ENCODE measurements at regions not wholly inside any gene's neighbourhood (a gene's known extent, or its start where the extent isn't known, plus 50 kb on each side); places are given as distances from the start of the nearest gene placed in this dataset.

DNA sequence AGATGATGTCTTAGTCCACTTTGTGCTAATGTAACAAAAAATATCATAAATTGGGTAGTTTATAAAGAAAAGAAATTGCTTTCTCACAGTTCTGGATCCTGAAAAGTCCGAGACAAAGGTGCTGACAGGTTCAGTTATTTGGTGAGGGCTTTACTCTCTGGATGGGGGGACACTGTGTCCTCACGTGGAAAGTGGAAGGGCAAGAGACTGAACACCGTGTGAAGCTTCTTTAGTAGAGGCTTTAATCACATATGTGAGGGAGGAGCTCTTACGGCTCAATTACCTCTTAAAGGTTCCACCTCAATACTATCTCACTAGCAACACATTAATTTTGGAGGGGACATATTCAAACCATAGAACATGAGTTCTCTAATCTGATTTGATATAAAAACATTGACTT lies 204.3 kb downstream of the FSIP2 start:
- ATAC-seq (ENCODE audit: low read depth) (no peak), DNase-seq (no peak)
- ChIA-PET POLR2A (no interaction called here), CTCF (no interaction called here)
- H3K27me3 Mint-ChIP-seq = no peaks in the 10 kb centered on the region
- intact Hi-C loops (cut with micrococcal nuclease) = no loop called here
- H3K9me3 Mint-ChIP-seq = peaks cover 15% of the 10 kb centered on the region
- H3K4me3 Mint-ChIP-seq = no peak overlapping the region
- TF ChIP-seq, protein P1, sequence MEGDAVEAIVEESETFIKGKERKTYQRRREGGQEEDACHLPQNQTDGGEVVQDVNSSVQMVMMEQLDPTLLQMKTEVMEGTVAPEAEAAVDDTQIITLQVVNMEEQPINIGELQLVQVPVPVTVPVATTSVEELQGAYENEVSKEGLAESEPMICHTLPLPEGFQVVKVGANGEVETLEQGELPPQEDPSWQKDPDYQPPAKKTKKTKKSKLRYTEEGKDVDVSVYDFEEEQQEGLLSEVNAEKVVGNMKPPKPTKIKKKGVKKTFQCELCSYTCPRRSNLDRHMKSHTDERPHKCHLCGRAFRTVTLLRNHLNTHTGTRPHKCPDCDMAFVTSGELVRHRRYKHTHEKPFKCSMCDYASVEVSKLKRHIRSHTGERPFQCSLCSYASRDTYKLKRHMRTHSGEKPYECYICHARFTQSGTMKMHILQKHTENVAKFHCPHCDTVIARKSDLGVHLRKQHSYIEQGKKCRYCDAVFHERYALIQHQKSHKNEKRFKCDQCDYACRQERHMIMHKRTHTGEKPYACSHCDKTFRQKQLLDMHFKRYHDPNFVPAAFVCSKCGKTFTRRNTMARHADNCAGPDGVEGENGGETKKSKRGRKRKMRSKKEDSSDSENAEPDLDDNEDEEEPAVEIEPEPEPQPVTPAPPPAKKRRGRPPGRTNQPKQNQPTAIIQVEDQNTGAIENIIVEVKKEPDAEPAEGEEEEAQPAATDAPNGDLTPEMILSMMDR (IDR thresholded peaks at IDR 0.05) = no peak
- peaks cover 23% of the 10 kb centered on the region for H3K36me3 Mint-ChIP-seq (ENCODE audit: low read depth)
- no peak overlapping the region for H3K27ac Mint-ChIP-seq
- H3K4me1 Mint-ChIP-seq = no peaks in the 10 kb centered on the region

- Mint-ChIP-seq H3K4me3 (no peak overlapping the region), H3K27ac (no peak overlapping the region), H3K27me3 (no peaks in the 10 kb centered on the region), H3K4me1 (no peaks in the 10 kb centered on the region), H3K36me3 (ENCODE audit: low read depth) (peaks cover 24% of the 10 kb centered on the region), H3K9me3 (peaks cover 11% of the 10 kb centered on the region)
- ATAC-seq (ENCODE audit: low read depth) (no peak), DNase-seq (no peak)
- TF ChIP-seq, protein P1 (IDR thresholded peaks at IDR 0.05) = no peak
- intact Hi-C loops (cut with micrococcal nuclease) = no loop called here
- CTCF ChIA-PET = no interaction called here
- POLR2A ChIA-PET = no interaction called here
Observed at GRCh38 chr2:185947722-185948121, 209.1 kb downstream of the FSIP2 start.

DNA sequence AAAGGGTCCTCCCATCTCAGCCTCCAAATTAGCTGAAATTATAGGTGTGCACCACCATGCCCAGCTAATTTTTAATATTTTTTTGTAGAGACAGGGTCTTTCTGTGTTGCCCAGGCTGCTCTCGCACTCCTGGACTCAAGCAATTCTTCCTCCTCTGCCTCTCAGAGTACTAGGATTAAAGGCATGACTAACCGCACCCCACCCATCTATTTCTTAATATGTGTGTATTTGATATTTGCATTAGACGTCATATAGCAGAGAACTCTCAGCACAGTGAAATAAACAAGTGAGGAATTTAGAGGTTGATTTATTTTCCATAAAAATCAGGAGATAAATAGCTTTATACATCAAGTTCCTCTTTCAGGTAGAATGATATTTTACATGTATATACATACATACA lies 213.5 kb downstream of the FSIP2 start:
- no peaks in the 10 kb centered on the region for H3K4me1 Mint-ChIP-seq
- H3K27ac Mint-ChIP-seq = no peak overlapping the region
- TF ChIP-seq, protein P1 (IDR thresholded peaks at IDR 0.05) = no peak
- H3K27me3 Mint-ChIP-seq = no peaks in the 10 kb centered on the region
- no peak overlapping the region for H3K4me3 Mint-ChIP-seq
- peaks cover 4% of the 10 kb centered on the region for H3K36me3 Mint-ChIP-seq (ENCODE audit: low read depth)
- ATAC-seq (ENCODE audit: low read depth) (no peak), DNase-seq (no peak)
- CTCF ChIA-PET = no interaction called here
- peaks cover 2% of the 10 kb centered on the region for H3K9me3 Mint-ChIP-seq
- intact Hi-C loops (cut with micrococcal nuclease) = no loop called here
- POLR2A ChIA-PET = no interaction called here

DNA sequence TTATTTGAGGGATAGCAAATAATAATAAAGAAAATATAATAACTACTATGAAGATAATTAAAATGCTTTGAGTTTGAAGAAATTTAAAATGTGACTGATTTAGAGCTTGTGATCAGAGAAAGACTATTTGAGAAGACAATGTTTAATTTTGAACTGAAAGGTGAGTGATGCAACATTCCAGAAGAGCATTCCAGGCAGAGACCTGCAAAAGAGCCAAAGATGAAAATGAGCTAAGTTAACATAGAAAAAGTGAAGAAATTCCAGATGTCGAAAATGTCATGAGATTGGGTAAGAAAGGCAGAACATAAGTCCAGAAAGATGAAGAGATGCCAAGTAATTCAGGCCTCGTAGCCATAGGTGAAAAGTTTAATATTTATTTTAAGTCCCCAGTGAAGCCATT lies 215.8 kb downstream of the FSIP2 start:
- TF ChIP-seq, protein P1 (IDR thresholded peaks at IDR 0.05) = no peak
- Mint-ChIP-seq H3K4me3 (no peak overlapping the region), H3K9me3 (peaks cover 2% of the 10 kb centered on the region), H3K27me3 (no peaks in the 10 kb centered on the region), H3K27ac (no peak overlapping the region), H3K4me1 (no peaks in the 10 kb centered on the region), H3K36me3 (ENCODE audit: low read depth) (peaks cover 4% of the 10 kb centered on the region)
- ATAC-seq (ENCODE audit: low read depth) = no peak
- intact Hi-C loops (cut with micrococcal nuclease) = no loop called here
- no peak for DNase-seq
- CTCF ChIA-PET = no interaction called here
- POLR2A ChIA-PET = no interaction called here

- H3K4me3 Mint-ChIP-seq = no peak overlapping the region
- TF ChIP-seq, protein P1 (IDR thresholded peaks at IDR 0.05) = no peak
- POLR2A ChIA-PET = no interaction called here
Observed at GRCh38 chr2:185955050-185955449, 216.4 kb downstream of the FSIP2 start.

More at GRCh38 chr2:185955050-185955449, 216.4 kb downstream of the FSIP2 start:
- Mint-ChIP-seq H3K9me3 (no peaks in the 10 kb centered on the region), H3K36me3 (ENCODE audit: low read depth) (peaks cover 2% of the 10 kb centered on the region), H3K27ac (no peak overlapping the region), H3K4me1 (no peaks in the 10 kb centered on the region), H3K27me3 (no peaks in the 10 kb centered on the region)
- intact Hi-C loops (cut with micrococcal nuclease) = no loop called here
- no peak for ATAC-seq (ENCODE audit: low read depth)
- CTCF ChIA-PET = no interaction called here
- no peak for DNase-seq
